SK-N-SH treated with all-trans-retinoic acid at 6 μM for 48 hours (cell line): ENCODE measurements at regions not wholly inside any gene's neighbourhood (a gene's known extent, or its start where the extent isn't known, plus 50 kb on each side); places are given as distances from the start of the nearest gene placed in this dataset.

ENCODE experiments used
- ATAC-seq: fragments of 200-7000 bp; cut with Tn5 transposase; 3 replicates; pipeline ENCODE4 v1.9.1; 2020; ENCODE audit warnings: mild to moderate bottlenecking, moderate library complexity
- ARNTL ChIP-seq: fragments of 450-650 bp; formaldehyde crosslinking; IDR thresholded peaks from 2 replicates; pipeline ENCODE4 v1.5.0; 2020; ENCODE audit warnings: low read depth, mild to moderate bottlenecking, moderate library complexity, borderline replicate concordance
- BACH2 ChIP-seq: fragments of 250-450 bp; sonication (Bioruptor Pico); IDR thresholded peaks from 2 replicates; pipeline ENCODE4 v1.9.0; 2021; ENCODE audit warnings: mild to moderate bottlenecking, borderline replicate concordance
- CREB5 ChIP-seq: fragments of 250-450 bp; sonication (Bioruptor Pico); IDR thresholded peaks from 2 replicates; pipeline ENCODE4 v1.5.1; 2020; ENCODE audit warnings: low read depth, mild to moderate bottlenecking, moderate library complexity
- CSDC2 ChIP-seq: fragments of 250-450 bp; sonication (Bioruptor Pico); IDR thresholded peaks from 2 replicates; pipeline ENCODE4 v1.5.0; 2020; ENCODE audit warnings: mild to moderate bottlenecking, moderate library complexity
- CSRNP3 ChIP-seq: fragments of 250-450 bp; sonication (Bioruptor Pico); IDR thresholded peaks from 2 replicates; pipeline ENCODE4 v1.5.1; 2021; ENCODE audit warnings: mild to moderate bottlenecking, moderate library complexity
- ESRRG ChIP-seq: fragments of 250-450 bp; sonication (Bioruptor Pico); IDR thresholded peaks from 2 replicates; pipeline ENCODE4 v1.6.1; 2021; ENCODE audit warnings: mild to moderate bottlenecking
- GLIS3 ChIP-seq: fragments of 250-450 bp; sonication (Bioruptor Pico); IDR thresholded peaks from 2 replicates; pipeline ENCODE4 v1.5.0; 2020; ENCODE audit warnings: mild to moderate bottlenecking, moderate library complexity
- ISL1 ChIP-seq: fragments of 250-450 bp; sonication (Bioruptor Pico); IDR thresholded peaks from 2 replicates; pipeline ENCODE4 v2.1.2; 2022; ENCODE audit warnings: mild to moderate bottlenecking, moderate library complexity
- OSR1 ChIP-seq: fragments of 250-450 bp; sonication (Bioruptor Pico); IDR thresholded peaks from 2 replicates; pipeline ENCODE4 v1.8.0; 2022; ENCODE audit warnings: moderate library complexity, mild to moderate bottlenecking, inconsistent platforms
- PPARA ChIP-seq: fragments of 250-450 bp; sonication (Bioruptor Pico); IDR thresholded peaks from 2 replicates; pipeline ENCODE4 v1.5.0; 2020; ENCODE audit warnings: mild to moderate bottlenecking, borderline replicate concordance
- RARB ChIP-seq: fragments of 250-450 bp; sonication (Bioruptor Pico); IDR thresholded peaks from 2 replicates; pipeline ENCODE4 v1.8.0; 2021; ENCODE audit warnings: mild to moderate bottlenecking, moderate library complexity
- SNAI2 ChIP-seq: fragments of 250-450 bp; sonication (Bioruptor Pico); IDR thresholded peaks from 2 replicates; pipeline ENCODE4 v1.5.0; 2020; ENCODE audit warnings: mild to moderate bottlenecking, moderate library complexity
- TCF4 ChIP-seq: fragments of 250-450 bp; sonication (Bioruptor Pico); IDR thresholded peaks from 2 replicates; pipeline ENCODE4 v1.8.0; 2021; ENCODE audit warnings: mild to moderate bottlenecking, moderate library complexity, borderline replicate concordance
- TOX ChIP-seq: fragments of 250-450 bp; sonication (Bioruptor Pico); IDR thresholded peaks from 2 replicates; pipeline ENCODE4 v1.8.0; 2021; ENCODE audit warnings: mild to moderate bottlenecking, moderate library complexity, borderline replicate concordance
- TSHZ2 ChIP-seq: fragments of 250-450 bp; sonication (Bioruptor Pico); IDR thresholded peaks from 2 replicates; pipeline ENCODE4 v1.5.0; 2020; ENCODE audit warnings: mild to moderate bottlenecking, moderate library complexity
- ZC3H10 ChIP-seq: fragments of 250-450 bp; sonication (Bioruptor Pico); IDR thresholded peaks from 2 replicates; pipeline ENCODE4 v1.5.1; 2021; ENCODE audit warnings: mild to moderate bottlenecking, moderate library complexity
- ZFP3 ChIP-seq: fragments of 250-450 bp; sonication (Bioruptor Pico); IDR thresholded peaks from 2 replicates; pipeline ENCODE4 v1.5.0; 2020; ENCODE audit warnings: mild to moderate bottlenecking, moderate library complexity
- ZFP30 ChIP-seq: fragments of 450-650 bp; formaldehyde crosslinking; IDR thresholded peaks from 2 replicates; pipeline ENCODE4 v1.5.0; 2022; ENCODE audit warnings: mild to moderate bottlenecking, moderate library complexity
- ZNF565 ChIP-seq: fragments of 450-650 bp; formaldehyde crosslinking; conservative IDR thresholded peaks from 2 replicates; pipeline ENCODE4 v1.5.0; 2020; ENCODE audit warnings: low read depth, mild to moderate bottlenecking, moderate library complexity
- ZNF70 ChIP-seq: fragments of 450-650 bp; formaldehyde crosslinking; IDR thresholded peaks from 2 replicates; pipeline ENCODE4 v1.5.0; 2020; ENCODE audit warnings: mild to moderate bottlenecking, moderate library complexity
- TF ChIP-seq, protein P1 (sequence below): fragments of 250-450 bp; sonication (Bioruptor Pico); IDR thresholded peaks from 2 replicates; pipeline ENCODE4 v1.8.0; 2020; ENCODE audit warnings: mild to moderate bottlenecking, moderate library complexity, borderline replicate concordance
- TF ChIP-seq, protein P2 (sequence below): fragments of 250-450 bp; sonication (Bioruptor Pico); IDR thresholded peaks from 2 replicates; pipeline ENCODE4 v1.8.0; 2021; ENCODE audit warnings: low read depth, mild to moderate bottlenecking, moderate library complexity, borderline replicate concordance

GRCh38 chr13:77425705-77426104 lies 98.8 kb upstream of the MYCBP2 start:
- no peak for ATAC-seq
- TF ChIP-seq ISL1 (no peak), OSR1 (CRISPR knock-in tag) (no peak)

DNA sequence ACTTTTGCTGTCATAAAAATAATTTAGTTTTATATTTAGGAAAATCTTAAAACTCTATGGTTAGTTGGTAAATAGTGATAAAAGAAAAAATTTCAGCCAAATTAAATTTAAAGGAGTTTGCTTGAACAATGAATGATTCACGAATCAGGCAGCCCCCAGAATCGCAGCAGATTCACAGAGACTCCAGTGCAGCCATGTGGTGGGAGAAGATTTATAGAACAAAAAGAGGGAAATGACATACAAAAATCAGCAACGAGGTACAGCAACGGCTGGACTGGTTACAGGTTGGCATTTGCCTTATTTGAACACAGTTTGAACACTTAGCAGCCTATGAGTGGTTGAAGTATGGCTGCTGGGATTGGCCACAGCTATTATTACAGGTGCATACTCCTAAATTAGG lies 96.4 kb upstream of the MYCBP2 start:
- ATAC-seq = no peak

DNA sequence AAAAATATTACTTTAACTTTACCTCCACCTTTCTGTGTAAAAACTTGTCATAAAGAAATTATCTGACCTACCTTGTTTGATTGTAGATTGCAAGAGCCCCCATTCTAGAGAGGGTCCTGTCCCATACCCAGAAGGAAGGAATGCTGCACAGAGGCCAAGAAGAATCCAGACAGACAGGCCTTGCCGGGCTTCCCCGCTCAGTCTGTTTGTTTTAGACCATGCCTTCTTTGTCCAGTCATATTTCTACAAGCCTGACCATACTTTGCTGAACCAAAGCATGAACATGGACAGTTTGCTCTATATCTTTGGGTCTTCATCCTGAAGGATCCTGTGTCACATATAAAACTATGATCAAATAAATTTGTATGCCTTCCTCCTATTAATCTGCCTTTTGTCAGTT lies 95.8 kb upstream of the MYCBP2 start:
- no peak for TF ChIP-seq ZFP30 (CRISPR knock-in tag)
- no peak for TF ChIP-seq CSDC2
- TF ChIP-seq CREB5 (CRISPR knock-in tag) = no peak
- TF ChIP-seq, protein P1, sequence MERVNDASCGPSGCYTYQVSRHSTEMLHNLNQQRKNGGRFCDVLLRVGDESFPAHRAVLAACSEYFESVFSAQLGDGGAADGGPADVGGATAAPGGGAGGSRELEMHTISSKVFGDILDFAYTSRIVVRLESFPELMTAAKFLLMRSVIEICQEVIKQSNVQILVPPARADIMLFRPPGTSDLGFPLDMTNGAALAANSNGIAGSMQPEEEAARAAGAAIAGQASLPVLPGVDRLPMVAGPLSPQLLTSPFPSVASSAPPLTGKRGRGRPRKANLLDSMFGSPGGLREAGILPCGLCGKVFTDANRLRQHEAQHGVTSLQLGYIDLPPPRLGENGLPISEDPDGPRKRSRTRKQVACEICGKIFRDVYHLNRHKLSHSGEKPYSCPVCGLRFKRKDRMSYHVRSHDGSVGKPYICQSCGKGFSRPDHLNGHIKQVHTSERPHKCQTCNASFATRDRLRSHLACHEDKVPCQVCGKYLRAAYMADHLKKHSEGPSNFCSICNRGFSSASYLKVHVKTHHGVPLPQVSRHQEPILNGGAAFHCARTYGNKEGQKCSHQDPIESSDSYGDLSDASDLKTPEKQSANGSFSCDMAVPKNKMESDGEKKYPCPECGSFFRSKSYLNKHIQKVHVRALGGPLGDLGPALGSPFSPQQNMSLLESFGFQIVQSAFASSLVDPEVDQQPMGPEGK (CRISPR knock-in tag) = no peak
- no peak for TF ChIP-seq ZNF565 (CRISPR knock-in tag)
- TF ChIP-seq TOX (CRISPR knock-in tag) = no peak
- no peak for TF ChIP-seq BACH2 (CRISPR knock-in tag)

More for the DNA sequence above, 96.4 kb upstream of the MYCBP2 start:
- TF ChIP-seq ZNF565 (CRISPR knock-in tag) (no peak), ARNTL (CRISPR knock-in tag) (no peak), ZFP30 (CRISPR knock-in tag) (no peak), RARB (CRISPR knock-in tag) (no peak), CSRNP3 (no peak), ESRRG (no peak), PPARA (CRISPR knock-in tag) (no peak)
- TF ChIP-seq, protein P2, sequence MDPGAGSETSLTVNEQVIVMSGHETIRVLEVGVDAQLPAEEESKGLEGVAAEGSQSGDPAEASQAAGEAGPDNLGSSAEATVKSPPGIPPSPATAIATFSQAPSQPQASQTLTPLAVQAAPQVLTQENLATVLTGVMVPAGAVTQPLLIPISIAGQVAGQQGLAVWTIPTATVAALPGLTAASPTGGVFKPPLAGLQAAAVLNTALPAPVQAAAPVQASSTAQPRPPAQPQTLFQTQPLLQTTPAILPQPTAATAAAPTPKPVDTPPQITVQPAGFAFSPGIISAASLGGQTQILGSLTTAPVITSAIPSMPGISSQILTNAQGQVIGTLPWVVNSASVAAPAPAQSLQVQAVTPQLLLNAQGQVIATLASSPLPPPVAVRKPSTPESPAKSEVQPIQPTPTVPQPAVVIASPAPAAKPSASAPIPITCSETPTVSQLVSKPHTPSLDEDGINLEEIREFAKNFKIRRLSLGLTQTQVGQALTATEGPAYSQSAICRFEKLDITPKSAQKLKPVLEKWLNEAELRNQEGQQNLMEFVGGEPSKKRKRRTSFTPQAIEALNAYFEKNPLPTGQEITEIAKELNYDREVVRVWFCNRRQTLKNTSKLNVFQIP = no peak

GRCh38 chr13:77417897-77418296 lies 91.0 kb upstream of the MYCBP2 start:
- no peak for ATAC-seq
- TF ChIP-seq CSDC2 (no peak), TSHZ2 (no peak), SNAI2 (CRISPR knock-in tag) (no peak), GLIS3 (CRISPR knock-in tag) (no peak), CSRNP3 (no peak), ZNF70 (CRISPR knock-in tag) (no peak), ZC3H10 (CRISPR knock-in tag) (no peak), OSR1 (CRISPR knock-in tag) (no peak), TCF4 (CRISPR knock-in tag) (no peak), RARB (CRISPR knock-in tag) (no peak), ESRRG (no peak), ZFP3 (CRISPR knock-in tag) (no peak), BACH2 (CRISPR knock-in tag) (no peak)
- TF ChIP-seq, protein P2 = no peak
- TF ChIP-seq, protein P1 (CRISPR knock-in tag) = no peak

More for the DNA sequence above, 95.8 kb upstream of the MYCBP2 start:
- no peak for ATAC-seq
